ENCODE measurements at regions not wholly inside any gene's neighbourhood (a gene's known extent, or its start where the extent isn't known, plus 50 kb on each side); places are given as distances from the start of the nearest gene placed in this dataset.

DNA sequence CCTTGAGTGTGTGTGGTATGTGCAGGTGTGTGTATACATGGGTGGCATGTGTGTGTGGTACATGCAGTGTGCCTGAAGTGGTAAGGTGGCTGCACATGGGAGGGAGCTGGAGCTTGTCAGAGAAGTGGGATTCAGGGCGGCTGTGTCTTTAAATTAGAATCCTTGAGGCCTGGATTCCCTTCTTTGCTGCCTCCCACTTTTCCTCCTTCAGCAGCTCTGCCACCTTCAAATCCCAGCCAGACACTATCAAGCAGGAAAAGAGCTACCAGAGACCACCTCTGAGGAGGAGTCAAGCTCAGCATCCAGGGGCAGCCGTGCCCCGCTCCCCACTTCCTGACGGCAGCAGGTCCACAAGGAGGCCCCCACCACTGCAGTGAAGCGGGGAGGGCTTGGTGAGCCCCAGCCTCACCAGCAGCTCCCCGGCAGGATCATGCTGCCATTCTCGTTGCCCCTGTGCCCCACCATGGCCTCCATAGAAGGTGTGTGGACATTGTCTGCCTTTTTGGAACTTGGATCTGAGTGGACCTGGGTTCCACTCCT lies 131.0 kb upstream of the MLN start:
- Histone ChIP-seq H3K27ac (no peak overlapping the region), H3K27me3 (no peaks in the 10 kb centered on the region), H3K9me3 (no peaks in the 10 kb centered on the region), H3K36me3 (no peaks in the 10 kb centered on the region), H3K4me1 (no peaks in the 10 kb centered on the region), H3K4me3 (no peak overlapping the region)
- WGBS (ENCODE audit: insufficient coverage, low coverage, low lambda C conversion rate, missing lambda C conversion rate): 30% methylated on average over 2 of the region's 7 CpGs
- no peak for DNase-seq
- TF ChIP-seq, protein P1, sequence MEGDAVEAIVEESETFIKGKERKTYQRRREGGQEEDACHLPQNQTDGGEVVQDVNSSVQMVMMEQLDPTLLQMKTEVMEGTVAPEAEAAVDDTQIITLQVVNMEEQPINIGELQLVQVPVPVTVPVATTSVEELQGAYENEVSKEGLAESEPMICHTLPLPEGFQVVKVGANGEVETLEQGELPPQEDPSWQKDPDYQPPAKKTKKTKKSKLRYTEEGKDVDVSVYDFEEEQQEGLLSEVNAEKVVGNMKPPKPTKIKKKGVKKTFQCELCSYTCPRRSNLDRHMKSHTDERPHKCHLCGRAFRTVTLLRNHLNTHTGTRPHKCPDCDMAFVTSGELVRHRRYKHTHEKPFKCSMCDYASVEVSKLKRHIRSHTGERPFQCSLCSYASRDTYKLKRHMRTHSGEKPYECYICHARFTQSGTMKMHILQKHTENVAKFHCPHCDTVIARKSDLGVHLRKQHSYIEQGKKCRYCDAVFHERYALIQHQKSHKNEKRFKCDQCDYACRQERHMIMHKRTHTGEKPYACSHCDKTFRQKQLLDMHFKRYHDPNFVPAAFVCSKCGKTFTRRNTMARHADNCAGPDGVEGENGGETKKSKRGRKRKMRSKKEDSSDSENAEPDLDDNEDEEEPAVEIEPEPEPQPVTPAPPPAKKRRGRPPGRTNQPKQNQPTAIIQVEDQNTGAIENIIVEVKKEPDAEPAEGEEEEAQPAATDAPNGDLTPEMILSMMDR (IDR thresholded peaks at IDR 0.05): no peak
- no peak for TF ChIP-seq POLR2A (IDR thresholded peaks at IDR 0.05)
- no peak for ATAC-seq
- intact Hi-C loops (cut with DNase I): no loop called here

DNA sequence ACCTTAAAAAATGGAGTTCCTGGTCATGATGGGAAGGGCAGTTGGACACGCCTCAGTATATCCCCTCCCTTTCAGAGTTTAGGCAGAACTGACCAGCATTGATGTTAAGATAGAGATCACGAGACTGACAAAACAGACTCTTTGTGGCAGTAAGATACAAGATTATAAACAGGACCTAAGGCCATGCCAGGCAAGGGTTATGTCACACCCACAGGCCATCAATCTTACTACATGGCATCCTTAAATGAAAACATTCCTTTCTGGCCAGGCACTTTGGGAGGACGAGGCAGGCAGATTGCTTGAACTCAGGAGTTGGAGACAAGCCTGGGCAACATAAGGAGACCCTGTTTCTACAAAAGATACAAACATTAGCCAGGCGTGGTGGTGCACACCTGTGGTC lies 129.3 kb upstream of the MLN start:
- 72% methylated on average over 3 of the region's 4 CpGs for WGBS (ENCODE audit: insufficient coverage, low coverage, low lambda C conversion rate, missing lambda C conversion rate)
- H3K4me3 ChIP-seq: no peak overlapping the region
- no peak overlapping the region for H3K27ac ChIP-seq
- H3K36me3 ChIP-seq: no peaks in the 10 kb centered on the region
- no peaks in the 10 kb centered on the region for H3K27me3 ChIP-seq
- H3K4me1 ChIP-seq: no peaks in the 10 kb centered on the region
- ATAC-seq (no peak), DNase-seq (no peak)
- intact Hi-C loops (cut with DNase I): no loop called here
- no peaks in the 10 kb centered on the region for H3K9me3 ChIP-seq
- no peak for TF ChIP-seq POLR2A (IDR thresholded peaks at IDR 0.05)
- TF ChIP-seq, protein P1 (IDR thresholded peaks at IDR 0.05): no peak

DNA sequence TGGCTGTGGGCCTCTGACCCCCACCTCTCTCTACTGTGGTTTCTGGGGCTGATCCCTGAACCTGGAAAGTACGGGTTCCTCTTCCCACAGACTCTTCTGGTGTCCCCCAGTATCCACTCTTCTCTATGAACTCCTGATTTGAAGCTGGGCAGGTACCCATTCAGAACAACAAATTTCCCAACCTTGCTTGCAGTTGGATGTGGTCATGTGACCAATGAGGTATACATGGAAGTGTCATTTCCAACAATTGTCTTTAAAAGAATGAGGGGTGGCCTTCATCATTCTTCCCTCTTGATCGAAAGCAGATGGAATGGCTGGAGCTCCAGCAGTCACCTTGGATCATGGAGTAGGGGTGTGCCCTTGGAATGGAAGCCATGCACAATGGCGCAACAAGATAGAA lies 128.0 kb upstream of the MLN start:
- ATAC-seq: no peak
- WGBS (ENCODE audit: insufficient coverage, low coverage, low lambda C conversion rate, missing lambda C conversion rate): 50% methylated on average over 1 of the region's 3 CpGs

DNA sequence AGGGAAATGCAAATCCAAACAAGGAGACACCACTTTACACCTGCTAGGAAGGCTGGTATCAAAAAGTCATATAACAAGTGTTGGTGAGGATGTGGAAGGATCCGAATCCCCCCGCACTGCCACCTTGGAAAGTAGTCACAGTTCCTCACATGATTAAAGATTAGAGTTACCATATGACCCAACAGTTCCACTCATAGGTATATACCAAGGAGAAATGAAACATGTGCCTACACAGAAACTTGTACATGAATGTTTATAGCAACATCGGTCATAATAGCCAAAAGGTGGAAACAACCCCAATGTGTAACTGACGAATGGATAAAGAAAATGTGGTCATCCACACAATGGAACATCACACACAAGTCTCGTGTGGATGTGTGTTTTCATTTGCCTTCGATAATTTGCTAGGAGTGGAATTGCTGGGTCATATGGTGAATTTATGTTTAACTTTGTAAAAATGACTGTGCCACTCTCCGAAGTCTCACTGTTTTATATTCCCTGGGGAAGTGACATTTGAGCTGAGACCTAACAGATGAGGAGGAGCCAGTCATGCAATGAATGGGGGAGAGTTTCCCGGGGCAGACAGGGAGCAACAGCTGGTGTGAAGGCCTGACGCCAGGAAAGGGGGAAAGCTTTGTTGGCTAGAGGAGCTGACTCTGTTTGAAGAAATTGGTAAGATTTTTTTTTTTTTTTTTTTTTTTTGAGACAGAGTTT lies 125.9 kb upstream of the MLN start:
- TF ChIP-seq, protein P1 (IDR thresholded peaks at IDR 0.05): no peak
- no peak for TF ChIP-seq POLR2A (IDR thresholded peaks at IDR 0.05)
- WGBS (ENCODE audit: insufficient coverage, low coverage, low lambda C conversion rate, missing lambda C conversion rate): 76% methylated on average over 9 of the region's 9 CpGs
- no peaks in the 10 kb centered on the region for H3K27me3 ChIP-seq
- no peaks in the 10 kb centered on the region for H3K4me1 ChIP-seq
- no peaks in the 10 kb centered on the region for H3K36me3 ChIP-seq
- H3K27ac ChIP-seq: no peak overlapping the region
- no peak for ATAC-seq
- H3K4me3 ChIP-seq: no peak overlapping the region
- DNase-seq: no peak
- H3K9me3 ChIP-seq: no peaks in the 10 kb centered on the region
- intact Hi-C loops (cut with DNase I): no loop called here

More for the DNA sequence above, 128.0 kb upstream of the MLN start:
- Histone ChIP-seq H3K4me3 (no peak overlapping the region), H3K9me3 (no peaks in the 10 kb centered on the region), H3K27me3 (no peaks in the 10 kb centered on the region), H3K27ac (no peak overlapping the region), H3K36me3 (no peaks in the 10 kb centered on the region), H3K4me1 (no peaks in the 10 kb centered on the region)
- TF ChIP-seq, protein P1 (IDR thresholded peaks at IDR 0.05): no peak
- TF ChIP-seq POLR2A (IDR thresholded peaks at IDR 0.05): no peak
- intact Hi-C loops (cut with DNase I): no loop called here
- no peak for DNase-seq
